GM12878 (cell line): ENCODE measurements at regions not wholly inside any gene's neighbourhood (a gene's known extent, or its start where the extent isn't known, plus 50 kb on each side); places are given as distances from the start of the nearest gene placed in this dataset.

Experiments
- ATAC-seq: fragments of 200-7000 bp; cut with Tn5 transposase; 3 replicates; pipeline ENCODE4 v1.9.1; 2020; ENCODE audit warnings: mild to moderate bottlenecking, moderate library complexity
- BruUV-seq: library from RNA; stranded (reverse); fragments of 400-500 nt; replicated peaks from 2 replicates; lab custom pipeline; 2021; lab: Mats Ljungman, UMichigan
- CTCF ChIA-PET: fragments of 300-600 bp; sonication (Branson Sonifier 250); formaldehyde crosslinking; extraction: SDS; loops from one replicate; lab custom pipeline; 2021; ENCODE audit warnings: inconsistent platforms; lab: Yijun Ruan, JAX
- POLR2A ChIA-PET: fragments of 350-600 bp; formaldehyde crosslinking; extraction: SDS; loops from one replicate; lab custom pipeline; 2021; ENCODE audit warnings: inconsistent platforms; lab: Charles Lee
- RAD21 ChIA-PET: fragments of 300-600 bp; sonication (Branson Sonifier 250); formaldehyde crosslinking; loops from one replicate; lab custom pipeline; 2023; ENCODE audit warnings: antibody characterized with exemption; ENCODE audit not compliant: unreplicated experiment; lab: Charles Lee
- SMC1A ChIA-PET: fragments of 300-600 bp; sonication (Branson Sonifier 250); formaldehyde crosslinking; loops from one replicate; lab custom pipeline; 2023; ENCODE audit not compliant: unreplicated experiment, uncharacterized antibody; lab: Charles Lee
- DNase-seq: peaks from one replicate; pipeline ENCODE4 v3.0.0-alpha.2; 2011; ENCODE audit warnings: low read depth, low spot score
- FAIRE-seq: peaks from 3 replicates; lab custom pipeline; 2011; peaks lifted over from hg19 to GRCh38; lab: Jason Lieb, UNC
- H2AFZ ChIP-seq: 2 replicates; pipeline ENCODE4 v1.6.0; 2011; ENCODE audit warnings: low read depth, low read length, control low read depth; ENCODE audit not compliant: control insufficient read depth
- H3K27ac ChIP-seq: 2 replicates; pipeline ENCODE4 v1.5.1; 2011; ENCODE audit warnings: control low read depth; ENCODE audit not compliant: control insufficient read depth, insufficient read depth
- H3K27me3 ChIP-seq, 2 experiments: replicated peaks in 1 of 2; 2 replicates each; pipeline versions ENCODE4 v1.6.0 to v1.6.1; 2011; ENCODE audit warnings: low read length in 1 of 2; ENCODE audit not compliant: control insufficient read depth in 2 of 2, insufficient read depth in 2 of 2
- H3K36me3 ChIP-seq, 2 experiments: 2 replicates each; pipeline ENCODE4 v1.5.1; 2011; ENCODE audit warnings: low read length in 1 of 2; ENCODE audit not compliant: control insufficient read depth in 2 of 2, insufficient read depth in 2 of 2
- H3K4me1 ChIP-seq: 2 replicates; pipeline ENCODE4 v1.6.1; 2011; ENCODE audit warnings: mild to moderate bottlenecking, low read length, moderate library complexity, mixed read lengths; ENCODE audit not compliant: control insufficient read depth, insufficient read depth
- H3K4me2 ChIP-seq: 2 replicates; pipeline ENCODE4 v1.6.0; 2011; ENCODE audit warnings: control low read depth; ENCODE audit not compliant: control insufficient read depth, insufficient read depth
- H3K4me3 ChIP-seq: fragments of 200-600 bp; sonication (generic); 2 replicates; pipeline ENCODE4 v1.5.1; 2016
- H3K79me2 ChIP-seq: 2 replicates; pipeline ENCODE4 v1.6.0; 2011; ENCODE audit warnings: low read length; ENCODE audit not compliant: control insufficient read depth, insufficient read depth
- H3K9ac ChIP-seq: 2 replicates; pipeline ENCODE4 v1.8.0; 2011; ENCODE audit warnings: low read length, control low read depth, mixed read lengths; ENCODE audit not compliant: control insufficient read depth, insufficient read depth
- H3K9me3 ChIP-seq: replicated peaks from 3 replicates; pipeline ENCODE4 v1.5.1; 2011; ENCODE audit warnings: mild to moderate bottlenecking, low read length; ENCODE audit not compliant: control insufficient read depth, insufficient read depth
- H4K20me1 ChIP-seq: 2 replicates; pipeline ENCODE4 v1.6.0; 2011; ENCODE audit not compliant: control insufficient read depth, insufficient read depth
- ATF2 ChIP-seq: IDR thresholded peaks from 2 replicates; pipeline ENCODE4 v1.6.1; 2012; ENCODE audit warnings: low read length, inconsistent platforms
- BCL3 ChIP-seq: IDR thresholded peaks from 2 replicates; pipeline ENCODE4 v1.6.1; 2011; ENCODE audit warnings: borderline replicate concordance, low read depth, mild to moderate bottlenecking, moderate library complexity, low read length; ENCODE audit not compliant: insufficient read depth, poor library complexity, severe bottlenecking
- BRCA1 ChIP-seq: IDR thresholded peaks from 2 replicates; pipeline ENCODE4 v1.6.1; 2011; ENCODE audit warnings: low read depth, low read length, improper control_type of control experiment
- CBX3 ChIP-seq: fragments of 200-600 bp; sonication (generic); IDR thresholded peaks from 2 replicates; pipeline ENCODE4 v1.6.1; 2016; ENCODE audit warnings: low read depth, borderline replicate concordance
- EP300 ChIP-seq, 2 experiments: fragments of 150-350 bp in 1 of 2; IDR thresholded peaks; 2 replicates each; pipeline ENCODE4 v1.6.1; 2011 to 2012; ENCODE audit warnings: low read depth in 2 of 2, low read length in 2 of 2, borderline replicate concordance in 1 of 2, improper control_type of control experiment in 1 of 2, inconsistent platforms in 1 of 2; ENCODE audit not compliant: control insufficient read depth in 1 of 2
- ESRRA ChIP-seq: IDR thresholded peaks from 2 replicates; pipeline ENCODE4 v1.6.1; 2012; ENCODE audit warnings: mild to moderate bottlenecking, low read length, improper control_type of control experiment
- EZH2 ChIP-seq: IDR thresholded peaks from 2 replicates; pipeline ENCODE4 v1.6.1; 2012; ENCODE audit warnings: low read depth, mild to moderate bottlenecking, control low read depth, inconsistent platforms, low read length, borderline replicate concordance; ENCODE audit not compliant: control insufficient read depth
- HCFC1 ChIP-seq: fragments of 150-350 bp; IDR thresholded peaks from 2 replicates; pipeline ENCODE4 v1.6.1; 2014; ENCODE audit warnings: low read length
- IKZF1 ChIP-seq: fragments of 450-650 bp; conservative IDR thresholded peaks from 2 replicates; pipeline ENCODE4 v1.6.1; 2017; ENCODE audit warnings: antibody characterized with exemption, mild to moderate bottlenecking
- MEF2A ChIP-seq: IDR thresholded peaks from 2 replicates; pipeline ENCODE4 v1.6.1; 2011; ENCODE audit warnings: low read depth, mild to moderate bottlenecking, low read length, moderate library complexity; ENCODE audit not compliant: insufficient read depth
- NFXL1 ChIP-seq: fragments of 450-650 bp; IDR thresholded peaks from 2 replicates; pipeline ENCODE4 v1.6.1; 2017; ENCODE audit warnings: antibody characterized with exemption, mild to moderate bottlenecking, borderline replicate concordance
- PBX3 ChIP-seq: IDR thresholded peaks from 2 replicates; pipeline ENCODE4 v1.6.1; 2011; ENCODE audit warnings: mild to moderate bottlenecking, low read depth, low read length, moderate library complexity; ENCODE audit not compliant: insufficient replicate concordance
- PKNOX1 ChIP-seq: fragments of 450-650 bp; IDR thresholded peaks from 2 replicates; pipeline ENCODE4 v1.6.1; 2016; ENCODE audit warnings: mild to moderate bottlenecking
- POLR2A ChIP-seq: IDR thresholded peaks from 2 replicates; pipeline ENCODE4 v1.6.1; 2011; ENCODE audit warnings: low read depth, mild to moderate bottlenecking, low read length
- RUNX3 ChIP-seq: IDR thresholded peaks from 2 replicates; pipeline ENCODE4 v1.6.1; 2012; ENCODE audit warnings: low read length, inconsistent platforms
- SMAD1 ChIP-seq: fragments of 450-650 bp; IDR thresholded peaks from 2 replicates; pipeline ENCODE4 v1.6.1; 2018; ENCODE audit warnings: mild to moderate bottlenecking, low read depth; ENCODE audit not compliant: partially characterized antibody
- SUZ12 ChIP-seq: fragments of 200-600 bp; sonication (generic); IDR thresholded peaks from one replicate; pipeline ENCODE4 v1.6.1; 2018; ENCODE audit warnings: antibody characterized with exemption, mild to moderate bottlenecking; ENCODE audit not compliant: unreplicated experiment
- TAF1 ChIP-seq: IDR thresholded peaks from 2 replicates; pipeline ENCODE4 v1.6.1; 2011; ENCODE audit warnings: mild to moderate bottlenecking, low read depth, low read length, borderline replicate concordance
- USF1 ChIP-seq: IDR thresholded peaks from 2 replicates; pipeline ENCODE4 v1.6.1; 2011; ENCODE audit warnings: borderline replicate concordance, low read depth, mild to moderate bottlenecking, moderate library complexity, mixed read lengths, low read length; ENCODE audit not compliant: insufficient read depth; ENCODE audit errors: extremely low read length
- ZNF217 ChIP-seq: fragments of 450-650 bp; IDR thresholded peaks from 2 replicates; pipeline ENCODE4 v1.6.1; 2017; ENCODE audit warnings: antibody characterized with exemption, mild to moderate bottlenecking
- WGBS: methylation state at CpG from one replicate; pipeline ENCODE4 v1.1.6; 2016; ENCODE audit warnings: low lambda C conversion rate; ENCODE audit not compliant: insufficient replicate concordance, insufficient coverage; ENCODE audit errors: missing lambda C conversion rate; 5-methylcytosine and 5-hydroxymethylcytosine counted together
- in situ Hi-C: fragments of 300-500 bp; cut with MboI; formaldehyde crosslinking; loops from 9 replicates; pipeline ENCODE4 v1.14.3; 2018; ENCODE audit warnings: mixed read lengths
- intact Hi-C: fragments of 100-400 bp; cut with micrococcal nuclease; formaldehyde crosslinking; loops from one replicate; pipeline ENCODE4 v1.14.2; 2022; ENCODE audit not compliant: unreplicated experiment

- ATAC-seq = no peak
- Histone ChIP-seq H3K4me3 (no peak overlapping the region), H4K20me1 (no peaks in the 10 kb centered on the region), H3K4me1 (no peaks in the 10 kb centered on the region), H3K9me3 (no peaks in the 10 kb centered on the region), H3K79me2 (no peaks in the 10 kb centered on the region), H2AFZ (no peak overlapping the region), H3K4me2 (no peak overlapping the region), H3K27me3 (no peaks in the 10 kb centered on the region), H3K36me3 (no peaks in the 10 kb centered on the region), H3K9ac (no peak overlapping the region), H3K27ac (no peak overlapping the region)
- BruUV-seq = no TSS peak
- ChIA-PET SMC1A (no interaction called here), CTCF (no interaction called here), POLR2A (no interaction called here), RAD21 (no interaction called here)
- in situ Hi-C loops = no loop called here
- TF ChIP-seq SMAD1 = no peak
- TF ChIP-seq ATF2 = no peak
- no peak for TF ChIP-seq PKNOX1
- no peak for TF ChIP-seq USF1
- no peak for TF ChIP-seq PBX3
- no peak for TF ChIP-seq ESRRA
- no peak for TF ChIP-seq BRCA1
- TF ChIP-seq NFXL1 = no peak
- no peak for TF ChIP-seq ZNF217
- TF ChIP-seq EP300 (IDR thresholded peaks at IDR 0.05; ENCODE audit: borderline replicate concordance in 1 of 2, control insufficient read depth in 1 of 2, low read depth in 2 of 2, low read length in 2 of 2) = no peak
- TF ChIP-seq EZH2 = no peak
- no peak for TF ChIP-seq RUNX3
- TF ChIP-seq BCL3 = no peak
- TF ChIP-seq SUZ12 = no peak
- no peak for TF ChIP-seq MEF2A
- TF ChIP-seq HCFC1 = no peak
- TF ChIP-seq IKZF1 = no peak
- TF ChIP-seq TAF1 = no peak
- TF ChIP-seq POLR2A = no peak
- TF ChIP-seq CBX3 = no peak
- intact Hi-C loops = no loop called here
- 67% methylated on average over 3 of the region's 3 CpGs for WGBS
- no peak for FAIRE-seq
- DNase-seq = no peak
Observed at GRCh38 chr18:75844146-75844545, 416.6 kb upstream of the SMIM21 start.
